HG03135 (cell line): ENCODE measurements at regions not wholly inside any gene's neighbourhood (a gene's known extent, or its start where the extent isn't known, plus 50 kb on each side); places are given as distances from the start of the nearest gene placed in this dataset.

Experiments
- ATAC-seq: cut with Tn5 transposase; IDR thresholded peaks from one replicate; pipeline ENCODE4 v1.9.1; 2021; ENCODE audit warnings: mild to moderate bottlenecking, moderate library complexity; ENCODE audit not compliant: unreplicated experiment

GRCh38 chr6:163663575-163663974 lies 249.1 kb downstream of the QKI start:
- ATAC-seq = no peak

GRCh38 chr6:163662604-163663225 lies 248.2 kb downstream of the QKI start:
- no peak for ATAC-seq

- ATAC-seq = peak; percentile 88
Observed at GRCh38 chr6:163661272-163661671, 246.8 kb downstream of the QKI start.

- no peak for ATAC-seq
Observed at GRCh38 chr6:163659803-163660202, 245.3 kb downstream of the QKI start.

GRCh38 chr6:163655217-163656121 lies 241.0 kb downstream of the QKI start:
- ATAC-seq = no peak

DNA sequence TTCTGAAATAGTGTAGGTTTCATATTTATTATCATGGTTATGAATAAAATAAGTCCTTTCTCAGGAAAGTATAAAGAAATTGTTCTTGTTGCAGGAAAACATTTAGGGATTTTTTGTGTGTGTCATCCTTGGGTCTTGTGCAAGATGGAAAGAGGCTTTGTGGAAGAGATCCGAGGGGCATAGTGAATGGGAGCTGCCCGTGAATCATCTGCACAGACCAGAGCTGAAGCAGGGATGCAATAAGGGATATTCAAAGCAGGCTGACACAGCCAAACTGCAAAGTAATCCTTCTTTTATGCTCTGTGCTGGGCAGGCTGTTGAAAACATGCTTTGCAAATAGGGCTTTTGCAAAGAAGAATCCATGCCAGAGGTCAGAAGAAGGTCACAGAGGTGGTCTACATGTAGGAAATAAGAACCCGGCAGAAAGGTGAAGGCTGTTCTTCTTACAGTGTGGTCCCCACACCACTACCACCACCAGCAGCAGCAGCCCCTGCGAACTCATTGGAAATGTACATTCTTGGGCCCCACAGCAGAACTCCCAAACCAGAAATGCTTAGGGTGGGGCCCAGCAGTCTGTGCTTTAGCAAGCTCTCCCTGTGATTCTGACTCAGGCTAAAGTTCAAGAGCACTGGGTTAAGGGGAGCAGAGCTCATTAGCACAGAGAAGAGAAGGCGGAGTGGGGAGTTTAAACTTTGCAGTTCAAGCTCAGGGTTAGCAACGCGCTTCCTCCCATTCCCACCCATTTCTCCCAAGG lies 237.6 kb downstream of the QKI start:
- ATAC-seq = no peak

DNA sequence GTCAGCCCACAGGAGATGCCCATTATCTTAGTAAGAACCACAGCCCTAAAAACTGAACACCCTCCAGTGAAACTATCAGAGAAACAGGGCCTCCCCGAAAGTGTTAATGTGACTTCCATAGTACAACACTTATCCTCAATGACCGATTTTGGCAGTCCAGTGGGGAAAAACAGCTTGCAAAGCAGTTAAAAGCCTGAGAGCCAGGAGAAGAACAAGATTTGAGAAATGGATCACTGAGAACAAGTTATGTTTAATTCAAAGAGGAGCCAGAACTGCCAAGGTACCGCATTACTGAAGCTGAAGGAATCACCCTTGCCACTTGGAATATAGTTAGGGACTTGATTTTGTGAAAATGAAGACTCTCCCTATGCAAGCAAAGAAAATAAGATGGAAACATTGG lies 236.9 kb downstream of the QKI start:
- ATAC-seq = no peak

- ATAC-seq = no peak
Observed at GRCh38 chr6:163648868-163649267, 234.3 kb downstream of the QKI start.

GRCh38 chr6:163647624-163648023 lies 233.1 kb downstream of the QKI start:
- ATAC-seq = no peak

- no peak for ATAC-seq
Observed at GRCh38 chr6:163646866-163647265, 232.3 kb downstream of the QKI start.

DNA sequence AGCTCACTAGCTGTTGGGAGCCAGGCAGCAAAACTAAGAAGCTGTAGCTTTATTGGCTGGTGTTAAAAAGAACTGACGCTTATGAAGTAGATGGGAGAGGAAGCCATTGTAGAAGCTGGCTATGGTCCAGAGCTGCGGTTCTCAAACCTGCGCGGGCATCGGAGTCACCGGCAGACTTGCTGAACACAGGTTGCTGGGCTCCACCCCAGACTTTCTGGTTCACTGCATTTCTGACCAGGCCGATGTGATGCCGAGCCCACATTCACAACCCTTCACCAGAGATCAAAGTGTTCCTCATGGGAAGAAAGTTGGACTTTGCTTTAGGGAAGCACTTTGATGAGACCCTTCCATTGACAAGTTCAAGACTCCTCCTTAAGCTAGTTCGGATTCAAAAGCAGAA lies 231.6 kb downstream of the QKI start:
- ATAC-seq = no peak

- no peak for ATAC-seq
Observed at GRCh38 chr6:163645560-163645959, 231.0 kb downstream of the QKI start.

DNA sequence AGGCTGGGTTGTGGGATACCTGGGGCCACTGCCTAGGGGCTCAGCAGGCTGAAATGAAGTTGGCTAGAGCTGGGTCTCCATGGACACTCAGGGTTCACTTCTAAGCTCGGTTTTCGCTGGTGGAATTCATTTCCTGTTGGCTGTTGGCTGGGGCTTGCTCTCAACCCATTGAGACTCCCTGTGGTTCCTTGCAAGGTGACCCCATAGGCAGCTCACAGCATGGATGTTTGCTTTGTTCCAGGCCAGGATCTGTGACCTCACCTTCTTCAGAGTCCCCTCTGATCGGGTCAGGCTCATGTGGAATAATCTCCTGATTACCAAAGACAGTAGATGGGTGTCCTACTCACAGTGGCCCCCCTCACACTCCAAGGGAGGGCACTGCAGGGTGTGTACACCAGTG lies 229.3 kb downstream of the QKI start:
- no peak for ATAC-seq

GRCh38 chr6:163641706-163642105 lies 227.2 kb downstream of the QKI start:
- ATAC-seq = no peak

DNA sequence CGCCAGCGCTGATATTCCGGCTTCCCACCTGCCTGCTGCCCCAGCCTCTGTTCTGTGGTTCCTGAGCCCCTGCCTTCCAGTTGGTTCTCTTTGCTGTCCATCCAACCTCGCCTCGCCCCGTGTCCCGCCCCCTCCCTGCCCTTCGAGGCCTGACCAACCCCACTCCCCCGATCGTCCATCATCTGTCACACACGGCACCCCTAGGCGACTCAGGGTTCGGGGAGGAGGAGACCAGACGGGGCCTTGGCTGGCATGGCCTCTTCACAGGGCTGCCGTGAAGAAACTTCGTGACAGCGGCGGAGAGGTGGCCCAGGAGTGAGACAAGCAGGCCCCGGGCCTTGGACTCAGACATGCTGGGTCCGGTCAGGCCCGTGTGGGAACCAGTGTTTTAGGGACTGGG lies 226.1 kb downstream of the QKI start:
- no peak for ATAC-seq

- ATAC-seq = peak; percentile 61
Observed at GRCh38 chr6:163637524-163637923, 223.0 kb downstream of the QKI start.

DNA sequence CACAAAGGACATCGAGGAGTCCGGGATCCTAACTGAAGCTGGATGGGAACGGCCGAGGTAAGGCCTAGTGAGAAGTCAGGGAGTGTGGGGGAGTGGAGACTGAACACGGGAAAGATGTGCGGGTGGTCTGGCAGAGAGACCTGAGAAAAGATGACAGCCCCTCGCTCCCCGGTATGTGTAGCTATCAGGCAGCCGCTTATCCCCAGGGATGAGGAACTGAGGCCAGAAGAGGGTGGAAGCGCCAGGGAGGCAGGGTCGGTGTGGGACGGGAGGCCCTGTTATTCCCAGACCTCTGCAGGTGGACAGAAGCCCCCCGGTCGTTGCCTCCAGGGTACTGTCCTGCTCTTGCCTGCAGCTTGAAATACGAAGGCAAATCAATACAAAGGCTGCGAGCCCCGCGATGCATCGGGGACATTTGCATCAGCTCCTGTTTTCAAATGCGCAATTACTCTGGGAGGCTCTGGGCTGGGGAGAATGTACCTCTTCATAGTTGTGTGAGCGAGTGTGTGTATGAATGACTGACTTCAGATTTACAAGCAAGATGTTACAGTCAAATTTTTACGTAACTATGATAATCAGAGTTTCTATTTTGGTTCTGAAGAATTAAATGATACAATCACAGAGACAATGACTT lies 221.3 kb downstream of the QKI start:
- ATAC-seq = no peak

DNA sequence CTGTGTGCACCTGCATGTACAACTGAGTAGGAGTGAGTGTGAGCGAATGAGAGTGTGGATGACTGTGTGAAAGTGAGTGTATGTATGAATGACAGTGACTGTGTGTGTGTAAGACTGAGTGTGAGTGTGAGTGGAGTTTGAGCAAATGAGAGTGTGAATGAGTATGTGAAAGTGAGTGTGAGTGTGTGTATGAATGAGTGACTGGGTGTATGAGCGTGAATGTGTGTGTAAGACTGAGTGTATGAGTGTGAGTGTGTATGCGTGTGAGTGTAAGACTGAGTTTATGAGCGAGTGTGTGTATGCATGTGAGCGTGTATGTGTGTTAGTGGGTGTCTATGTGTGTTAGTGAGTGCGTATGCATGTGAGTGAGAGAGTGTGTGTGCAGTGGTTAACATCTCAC lies 220.8 kb downstream of the QKI start:
- ATAC-seq = no peak

DNA sequence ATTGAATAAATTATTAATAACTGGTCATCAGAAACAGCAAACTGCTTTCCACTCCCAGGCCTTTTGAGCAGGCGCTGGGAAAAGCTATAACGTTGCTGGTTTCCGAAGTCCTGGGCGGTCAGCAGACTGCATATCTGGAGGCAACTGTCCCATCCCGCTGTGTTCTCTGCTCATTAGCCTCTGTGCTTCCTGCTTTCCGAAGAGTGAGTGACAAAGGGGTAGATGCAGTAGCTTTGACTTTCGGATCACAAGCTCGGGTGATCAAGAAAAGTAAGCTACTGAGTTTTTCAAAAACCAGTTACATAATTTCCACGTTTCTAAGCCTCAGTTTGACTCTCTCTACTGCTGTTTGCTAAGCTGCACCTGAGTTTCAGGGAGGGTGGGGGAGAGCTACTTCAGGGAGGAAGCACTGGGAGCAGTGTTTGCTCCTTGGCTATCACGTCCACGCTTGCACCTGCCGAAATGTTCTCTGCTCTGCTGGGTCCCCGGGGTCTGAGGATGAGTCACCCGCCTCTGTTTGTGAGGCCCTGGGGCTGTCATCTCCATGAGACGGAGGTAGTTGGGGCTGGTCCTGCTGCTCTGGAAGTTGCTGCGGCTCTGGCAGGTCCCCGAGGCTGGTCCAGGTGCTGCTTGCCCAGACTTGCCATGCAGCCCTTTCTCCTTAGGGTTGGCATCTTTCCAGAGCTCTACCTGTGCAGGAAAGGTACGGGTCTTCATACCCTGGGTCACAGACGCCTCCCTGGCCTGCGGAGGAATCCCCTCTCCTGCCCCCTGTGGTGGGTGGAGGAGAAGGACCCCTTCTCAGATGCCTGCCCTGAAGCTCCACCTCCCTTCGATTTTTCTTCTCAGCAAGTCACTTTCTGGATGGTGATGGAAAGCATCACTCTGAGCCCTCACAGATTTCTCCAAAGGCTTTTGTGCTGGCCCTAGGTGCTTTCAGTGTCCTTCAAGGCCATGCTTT lies 220.0 kb downstream of the QKI start:
- ATAC-seq = no peak

- ATAC-seq = no peak
Observed at GRCh38 chr6:163630991-163631390, 216.5 kb downstream of the QKI start.
